Fibroblast of lung (primary cell): ENCODE measurements at regions not wholly inside any gene's neighbourhood (a gene's known extent, or its start where the extent isn't known, plus 50 kb on each side); places are given as distances from the start of the nearest gene placed in this dataset.
"Not testable (repeated sequence)": the region's sequence is repeated elsewhere in the genome, so short reads cannot be mapped to it uniquely, and the experiment has no call there.

Experiments
- DNase-seq, 2 donors: peaks; one replicate each; pipeline versions ENCODE4 v3.0.0 to v3.0.0-alpha.2; 2010; ENCODE audit warnings: low read depth in 2 of 2
- H2AFZ ChIP-seq: 2 replicates; pipeline ENCODE4 v1.5.1; 2012; ENCODE audit warnings: low read length, control low read depth, inconsistent platforms
- H3K27ac ChIP-seq: 2 replicates; pipeline ENCODE4 v1.5.1; 2011; ENCODE audit warnings: low read length, control low read depth; ENCODE audit not compliant: insufficient read depth
- H3K27me3 ChIP-seq: 2 replicates; pipeline ENCODE4 v1.5.1; 2011; ENCODE audit warnings: mild to moderate bottlenecking, low read length; ENCODE audit not compliant: control insufficient read depth, insufficient read depth
- H3K36me3 ChIP-seq: 2 replicates; pipeline ENCODE4 v1.5.1; 2011; ENCODE audit warnings: low read length; ENCODE audit not compliant: control insufficient read depth, insufficient read depth
- H3K4me1 ChIP-seq: 2 replicates; pipeline ENCODE4 v1.5.1; 2011; ENCODE audit warnings: low read length; ENCODE audit not compliant: control insufficient read depth, insufficient read depth; ENCODE audit errors: extremely low read depth
- H3K4me2 ChIP-seq: 2 replicates; pipeline ENCODE4 v1.5.1; 2011; ENCODE audit warnings: low read length, control low read depth; ENCODE audit not compliant: insufficient read depth; ENCODE audit errors: extremely low read depth
- H3K4me3 ChIP-seq, 4 experiments: fragments of 200-600 bp in 1 of 4; sonication (generic) in 1 of 4; replicated peaks in 1 of 4; 2 replicates each; pipeline ENCODE4 v1.5.1; 2011 to 2016; ENCODE audit warnings: low read length in 4 of 4, low read depth in 3 of 4, mild to moderate bottlenecking in 3 of 4, control low read depth in 2 of 4, inconsistent platforms in 1 of 4, mixed read lengths in 1 of 4; ENCODE audit not compliant: insufficient read depth in 1 of 4; ENCODE audit errors: control extremely low read depth in 1 of 4
- H3K79me2 ChIP-seq: 2 replicates; pipeline ENCODE4 v1.5.1; 2012; ENCODE audit warnings: mild to moderate bottlenecking, low read length, inconsistent platforms; ENCODE audit not compliant: control insufficient read depth, insufficient read depth
- H3K9ac ChIP-seq: 2 replicates; pipeline ENCODE4 v1.5.1; 2011; ENCODE audit warnings: mild to moderate bottlenecking, low read length, control low read depth; ENCODE audit not compliant: insufficient read depth
- H3K9me3 ChIP-seq: 2 replicates; pipeline ENCODE4 v1.5.1; 2012; ENCODE audit warnings: low read depth, low read length; ENCODE audit not compliant: control insufficient read depth, insufficient read depth
- H4K20me1 ChIP-seq: 2 replicates; pipeline ENCODE4 v1.5.1; 2011; ENCODE audit warnings: low read length; ENCODE audit not compliant: control insufficient read depth, insufficient read depth; ENCODE audit errors: extremely low read depth

- H3K4me3 ChIP-seq, H3K27ac ChIP-seq: not testable (repeated sequence)
These were observed 306.5 kb upstream of the PLGLB2 start for GRCh38 chr2:87441375-87441774.

GRCh38 chr2:87442983-87443577, 304.8 kb upstream of the PLGLB2 start:
- not testable (repeated sequence) for H4K20me1 ChIP-seq, H3K27ac ChIP-seq, DNase-seq, H3K27me3 ChIP-seq, H3K36me3 ChIP-seq, H2AFZ ChIP-seq, H3K4me2 ChIP-seq, H3K4me3 ChIP-seq, H3K79me2 ChIP-seq, H3K9me3 ChIP-seq, H3K4me1 ChIP-seq, H3K9ac ChIP-seq

More at GRCh38 chr2:87441375-87441774, 306.5 kb upstream of the PLGLB2 start:
- DNase-seq, H3K4me1 ChIP-seq, H4K20me1 ChIP-seq, H3K9ac ChIP-seq, H3K4me2 ChIP-seq, H3K79me2 ChIP-seq, H2AFZ ChIP-seq, H3K27me3 ChIP-seq, H3K9me3 ChIP-seq, H3K36me3 ChIP-seq: not testable (repeated sequence)

DNA sequence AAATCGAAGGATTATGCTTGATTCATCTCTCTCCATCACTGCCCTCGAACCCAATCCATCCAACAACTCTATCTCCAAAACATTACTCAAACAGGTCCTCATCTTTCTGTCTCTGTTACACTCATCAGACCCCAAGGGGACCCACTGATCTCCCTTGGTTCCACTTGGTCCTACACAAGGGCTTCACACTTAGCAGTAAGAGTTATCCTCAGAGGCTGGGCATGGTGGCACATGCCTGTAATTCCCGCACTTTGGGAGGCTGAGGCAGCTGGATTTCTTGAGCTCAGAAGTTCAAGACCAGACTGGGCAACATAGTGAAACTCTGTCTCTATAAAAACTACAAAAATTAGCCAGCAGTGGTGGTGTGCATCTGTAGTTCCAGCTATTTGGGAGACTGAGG, 302.9 kb upstream of the PLGLB2 start:
- peak overlapping the region; percentile 25 for H3K27ac ChIP-seq

GRCh38 chr2:87445613-87446312, 302.1 kb upstream of the PLGLB2 start:
- not testable (repeated sequence) for H3K4me2 ChIP-seq, H3K9me3 ChIP-seq, H3K9ac ChIP-seq, H4K20me1 ChIP-seq, H2AFZ ChIP-seq, H3K4me3 ChIP-seq, H3K27me3 ChIP-seq, H3K36me3 ChIP-seq, H3K79me2 ChIP-seq, H3K4me1 ChIP-seq
- peak overlapping the region; percentile 57 for H3K27ac ChIP-seq
- DNase-seq: peak in 1 of 2 donors; percentile 18

More for the DNA sequence above, 302.9 kb upstream of the PLGLB2 start:
- H3K9me3 ChIP-seq, H3K4me1 ChIP-seq, H3K9ac ChIP-seq, H3K79me2 ChIP-seq, DNase-seq, H3K4me3 ChIP-seq, H4K20me1 ChIP-seq, H3K4me2 ChIP-seq, H3K36me3 ChIP-seq, H3K27me3 ChIP-seq, H2AFZ ChIP-seq: not testable (repeated sequence)

DNA sequence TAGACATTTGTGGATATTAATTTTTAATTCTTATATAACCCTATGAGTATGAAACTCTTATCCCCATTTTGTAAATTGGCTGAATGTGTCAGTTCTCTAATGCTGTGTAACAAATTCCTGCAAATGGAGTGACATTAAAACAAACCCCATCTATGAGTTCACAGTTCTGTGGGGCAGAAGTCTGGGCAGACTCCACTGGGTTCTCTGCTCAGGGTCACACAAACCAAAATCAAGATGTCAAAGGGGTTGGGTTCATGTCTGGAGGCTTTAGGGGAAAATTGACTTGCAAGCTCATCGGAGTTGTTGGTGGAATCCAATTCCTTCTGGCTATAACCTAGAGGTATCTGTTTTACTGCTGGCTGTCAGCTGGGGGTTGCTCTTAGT, 301.6 kb upstream of the PLGLB2 start:
- H3K9ac ChIP-seq, H4K20me1 ChIP-seq, H3K4me3 ChIP-seq, H3K36me3 ChIP-seq, H3K79me2 ChIP-seq, H3K27me3 ChIP-seq, H3K4me1 ChIP-seq, H3K9me3 ChIP-seq, H2AFZ ChIP-seq: not testable (repeated sequence)
- Histone ChIP-seq H3K4me2 (peak overlapping the region; percentile 13), H3K27ac (peak overlapping the region; percentile 57)
- DNase-seq: peak in 1 of 2 donors; percentile 24

GRCh38 chr2:87449462-87449980, 298.4 kb upstream of the PLGLB2 start:
- H2AFZ ChIP-seq, H3K36me3 ChIP-seq, H3K27ac ChIP-seq, H3K79me2 ChIP-seq, H3K4me3 ChIP-seq, H3K9me3 ChIP-seq, H3K4me1 ChIP-seq, DNase-seq, H3K9ac ChIP-seq, H3K4me2 ChIP-seq, H3K27me3 ChIP-seq, H4K20me1 ChIP-seq: not testable (repeated sequence)

- not testable (repeated sequence) for H3K4me2 ChIP-seq, H3K4me1 ChIP-seq, H3K9me3 ChIP-seq, H3K9ac ChIP-seq, H3K36me3 ChIP-seq, H4K20me1 ChIP-seq, H2AFZ ChIP-seq, H3K27me3 ChIP-seq, H3K4me3 ChIP-seq, H3K79me2 ChIP-seq, H3K27ac ChIP-seq
- peak in 1 of 2 donors; percentile 51 for DNase-seq
These were observed 295.7 kb upstream of the PLGLB2 start for GRCh38 chr2:87452193-87452592.
